ENCODE measurements at regions not wholly inside any gene's neighbourhood (a gene's known extent, or its start where the extent isn't known, plus 50 kb on each side); places are given as distances from the start of the nearest gene placed in this dataset.
"Not testable (repeated sequence)": the region's sequence is repeated elsewhere in the genome, so short reads cannot be mapped to it uniquely, and the experiment has no call there.

GRCh38 chr11:22930816-22931594 lies 70.7 kb upstream of the CCDC179 start:
- no peak overlapping the region for H3K27ac ChIP-seq
- TF ChIP-seq ZFX (IDR thresholded peaks at IDR 0.05; ENCODE audit: borderline replicate concordance), result no peak
- TF ChIP-seq, protein P1, sequence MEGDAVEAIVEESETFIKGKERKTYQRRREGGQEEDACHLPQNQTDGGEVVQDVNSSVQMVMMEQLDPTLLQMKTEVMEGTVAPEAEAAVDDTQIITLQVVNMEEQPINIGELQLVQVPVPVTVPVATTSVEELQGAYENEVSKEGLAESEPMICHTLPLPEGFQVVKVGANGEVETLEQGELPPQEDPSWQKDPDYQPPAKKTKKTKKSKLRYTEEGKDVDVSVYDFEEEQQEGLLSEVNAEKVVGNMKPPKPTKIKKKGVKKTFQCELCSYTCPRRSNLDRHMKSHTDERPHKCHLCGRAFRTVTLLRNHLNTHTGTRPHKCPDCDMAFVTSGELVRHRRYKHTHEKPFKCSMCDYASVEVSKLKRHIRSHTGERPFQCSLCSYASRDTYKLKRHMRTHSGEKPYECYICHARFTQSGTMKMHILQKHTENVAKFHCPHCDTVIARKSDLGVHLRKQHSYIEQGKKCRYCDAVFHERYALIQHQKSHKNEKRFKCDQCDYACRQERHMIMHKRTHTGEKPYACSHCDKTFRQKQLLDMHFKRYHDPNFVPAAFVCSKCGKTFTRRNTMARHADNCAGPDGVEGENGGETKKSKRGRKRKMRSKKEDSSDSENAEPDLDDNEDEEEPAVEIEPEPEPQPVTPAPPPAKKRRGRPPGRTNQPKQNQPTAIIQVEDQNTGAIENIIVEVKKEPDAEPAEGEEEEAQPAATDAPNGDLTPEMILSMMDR (IDR thresholded peaks at IDR 0.05), result no peak

DNA sequence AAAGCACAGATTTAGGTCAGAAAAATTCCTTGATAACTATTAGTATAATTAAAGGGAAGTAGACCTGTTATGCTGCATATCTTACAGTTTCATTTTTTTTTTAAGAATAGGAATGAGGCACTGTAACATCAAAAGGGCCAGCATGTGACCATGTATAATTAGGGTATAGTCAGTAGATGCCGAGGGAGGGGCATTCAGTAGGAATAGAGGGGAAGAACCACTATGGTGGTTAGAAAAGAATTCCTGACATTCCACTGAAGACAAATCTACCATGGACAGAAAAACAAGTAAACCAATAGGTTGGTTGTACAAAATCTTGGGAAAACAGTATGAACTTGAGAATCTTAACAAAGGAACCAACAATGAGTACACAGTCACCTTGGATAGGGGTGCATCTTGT lies 78.4 kb upstream of the CCDC179 start:
- TF ChIP-seq, protein P1 (IDR thresholded peaks at IDR 0.05), result no peak
- TF ChIP-seq ZFX (IDR thresholded peaks at IDR 0.05; ENCODE audit: borderline replicate concordance), result no peak
- H3K27ac ChIP-seq, result no peak overlapping the region

GRCh38 chr11:22941544-22941943 lies 81.3 kb upstream of the CCDC179 start:
- not testable (repeated sequence) for H3K27ac ChIP-seq

DNA sequence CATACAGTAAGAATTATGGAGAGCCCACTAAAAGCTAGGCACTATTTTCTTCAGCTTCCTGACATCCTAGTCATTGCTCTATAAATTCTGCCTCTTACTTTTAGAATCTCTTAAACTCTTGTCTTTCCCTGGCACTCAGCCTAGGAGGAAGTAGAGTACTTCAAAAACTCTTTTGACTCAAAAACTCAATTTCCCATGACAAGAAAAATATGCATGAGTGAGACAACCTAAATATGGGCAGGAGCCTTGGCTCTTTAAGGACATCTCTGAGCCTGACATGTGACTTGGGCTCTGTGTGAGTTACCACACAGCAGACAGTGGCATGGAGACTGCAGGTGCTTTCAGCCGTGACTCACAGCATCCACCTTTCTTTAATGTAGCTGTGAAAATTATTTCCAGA lies 97.5 kb upstream of the CCDC179 start:
- TF ChIP-seq, protein P1 (IDR thresholded peaks at IDR 0.05), result no peak
- no peak for TF ChIP-seq ZFX (IDR thresholded peaks at IDR 0.05; ENCODE audit: borderline replicate concordance)
- no peak overlapping the region for H3K27ac ChIP-seq

DNA sequence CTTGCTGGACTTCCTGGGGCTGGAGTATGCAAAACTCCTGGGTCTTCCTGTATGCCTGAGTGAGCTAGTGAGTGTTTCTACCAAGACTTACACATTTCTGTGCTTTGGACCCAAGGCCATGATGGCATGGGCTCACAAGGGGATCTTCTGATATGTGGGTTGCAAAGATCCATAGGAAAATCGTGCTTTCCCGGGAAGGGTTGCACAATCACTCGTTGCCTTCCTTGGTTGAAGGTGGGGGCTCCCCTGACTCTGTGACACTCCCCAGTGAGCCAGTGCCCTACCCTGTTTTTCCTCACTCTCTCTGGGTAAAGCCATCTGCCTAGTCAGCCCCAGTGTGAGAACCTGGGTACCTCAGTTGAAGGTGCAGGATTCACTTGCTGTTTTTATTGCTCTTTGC lies 114.0 kb upstream of the CCDC179 start:
- H3K27ac ChIP-seq, result no peak overlapping the region
- TF ChIP-seq ZFX (IDR thresholded peaks at IDR 0.05; ENCODE audit: borderline replicate concordance), result no peak
- TF ChIP-seq, protein P1 (IDR thresholded peaks at IDR 0.05), result no peak

- TF ChIP-seq ZFX (IDR thresholded peaks at IDR 0.05; ENCODE audit: borderline replicate concordance), result no peak
- TF ChIP-seq, protein P1 (IDR thresholded peaks at IDR 0.05), result no peak
- no peak overlapping the region for H3K27ac ChIP-seq
Observed at GRCh38 chr11:22976146-22976545, 115.9 kb upstream of the CCDC179 start.

GRCh38 chr11:22982903-22983302 lies 122.6 kb upstream of the CCDC179 start:
- no peak overlapping the region for H3K27ac ChIP-seq
- no peak for TF ChIP-seq ZFX (IDR thresholded peaks at IDR 0.05; ENCODE audit: borderline replicate concordance)

- TF ChIP-seq ZFX (IDR thresholded peaks at IDR 0.05; ENCODE audit: borderline replicate concordance), result no peak
- TF ChIP-seq, protein P1 (IDR thresholded peaks at IDR 0.05), result no peak
- no peak overlapping the region for H3K27ac ChIP-seq
Observed at GRCh38 chr11:22984045-22984444, 123.8 kb upstream of the CCDC179 start.
